GM20431 (cell line): ENCODE measurements at regions not wholly inside any gene's neighbourhood (a gene's known extent, or its start where the extent isn't known, plus 50 kb on each side); places are given as distances from the start of the nearest gene placed in this dataset.

Source experiments
- in situ Hi-C: fragments of 300-500 bp; cut with MseI, MboI; formaldehyde crosslinking; loops from one replicate; pipeline ENCODE4 v1.15.0; 2020; ENCODE audit warnings: low sequenced_read_pairs; ENCODE audit not compliant: unreplicated experiment

DNA sequence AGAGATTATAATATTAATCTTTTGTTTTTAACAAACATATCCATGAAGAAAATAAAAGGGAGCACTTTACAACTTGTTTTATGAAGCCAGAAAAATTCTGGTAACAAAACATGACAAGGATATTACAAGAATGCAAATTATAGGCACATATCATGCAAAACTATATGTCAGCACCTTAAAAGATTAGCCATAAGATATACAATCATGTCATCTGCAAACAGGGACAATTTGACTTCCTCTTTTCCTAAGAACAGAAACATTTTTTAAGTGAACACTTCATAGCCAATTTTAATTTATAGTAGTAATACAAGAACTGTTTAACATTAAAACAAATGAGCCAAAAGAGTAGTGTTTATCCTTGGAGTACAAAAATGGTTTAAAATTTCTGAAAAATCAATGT is 916.5 kb upstream of the CNTN5 start:
- in situ Hi-C loops = no loop called here

GRCh38 chr11:98107736-98108135 is 913.0 kb upstream of the CNTN5 start:
- in situ Hi-C loops = no loop called here

DNA sequence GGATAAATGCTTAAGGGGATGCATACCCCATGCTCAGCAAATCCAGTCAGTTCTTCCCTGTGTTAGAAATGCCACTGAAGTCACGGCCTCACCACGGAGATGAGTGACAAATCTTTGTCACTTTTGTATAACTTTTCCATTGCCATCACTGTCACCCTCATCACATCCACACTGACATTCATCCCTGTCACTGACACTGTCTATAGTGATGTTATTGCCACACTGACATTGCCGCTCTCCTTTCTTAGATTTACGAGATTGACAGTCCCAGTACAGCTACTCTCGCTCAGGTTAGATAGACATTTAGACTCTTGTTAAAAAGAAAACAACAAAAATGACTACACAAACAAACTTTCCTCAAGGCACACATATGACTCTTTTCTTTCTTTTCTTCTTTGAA is 910.7 kb upstream of the CNTN5 start:
- in situ Hi-C loops = no loop called here

DNA sequence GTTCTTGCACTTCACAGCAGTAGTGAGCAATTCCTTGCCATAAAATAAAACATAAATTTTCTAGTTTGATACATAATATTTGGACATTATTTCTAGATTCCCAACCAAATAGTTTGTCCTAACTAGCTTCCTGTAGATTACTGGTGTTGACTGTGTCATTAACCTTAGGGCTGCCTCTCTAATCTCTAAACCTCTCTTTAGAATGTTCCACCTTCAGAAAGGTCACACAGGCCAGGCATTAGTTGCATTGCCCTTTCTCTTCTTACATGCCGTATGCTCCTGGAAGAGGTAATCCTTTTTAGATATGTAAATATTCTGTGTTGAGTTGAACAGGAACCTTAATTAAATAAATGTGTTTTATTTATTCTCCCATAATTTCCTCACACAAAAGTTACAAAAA is 904.9 kb upstream of the CNTN5 start:
- in situ Hi-C loops = no loop called here

DNA sequence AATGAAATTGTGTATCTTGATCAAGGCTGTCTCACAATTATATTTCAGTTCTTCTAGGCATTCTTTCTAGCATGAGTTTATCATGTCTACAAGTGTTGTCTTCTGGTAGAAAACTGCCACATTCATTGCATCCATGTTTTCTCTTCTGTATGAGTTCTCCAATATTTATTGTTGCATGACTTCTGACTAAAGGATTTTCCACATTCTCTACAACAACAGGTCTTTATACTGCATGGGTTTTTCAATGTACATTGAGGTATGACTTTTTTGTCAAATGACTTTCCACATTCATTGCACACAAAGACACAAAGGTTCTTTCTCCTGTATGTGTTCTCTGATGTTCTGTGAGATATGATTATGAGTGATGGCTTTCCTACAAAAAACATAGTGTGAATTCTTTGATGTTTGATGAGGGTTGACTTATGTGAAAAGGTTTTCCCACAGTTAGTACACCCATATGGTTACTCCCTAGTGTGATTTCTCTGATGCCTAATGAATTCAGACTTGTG is 890.6 kb upstream of the CNTN5 start:
- in situ Hi-C loops = no loop called here

GRCh38 chr11:98136357-98136756 is 884.4 kb upstream of the CNTN5 start:
- in situ Hi-C loops = no loop called here

DNA sequence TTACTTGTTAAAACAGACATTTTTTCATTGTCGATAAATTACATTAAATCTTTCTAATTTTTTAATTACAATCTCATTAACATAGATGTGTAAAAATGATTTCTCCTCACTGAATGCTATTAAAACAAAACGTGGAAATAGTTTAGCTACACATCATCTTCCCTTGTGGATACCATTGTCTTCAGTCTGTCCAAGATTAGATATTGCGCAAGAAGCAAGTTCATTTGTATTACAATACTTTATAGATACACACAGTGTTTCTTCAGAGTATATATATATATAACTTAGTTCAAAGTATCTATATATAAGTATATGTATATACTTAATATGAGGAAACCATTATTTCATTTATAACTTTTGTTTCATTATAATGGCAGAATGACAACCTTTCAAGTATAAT is 883.3 kb upstream of the CNTN5 start:
- in situ Hi-C loops = no loop called here

DNA sequence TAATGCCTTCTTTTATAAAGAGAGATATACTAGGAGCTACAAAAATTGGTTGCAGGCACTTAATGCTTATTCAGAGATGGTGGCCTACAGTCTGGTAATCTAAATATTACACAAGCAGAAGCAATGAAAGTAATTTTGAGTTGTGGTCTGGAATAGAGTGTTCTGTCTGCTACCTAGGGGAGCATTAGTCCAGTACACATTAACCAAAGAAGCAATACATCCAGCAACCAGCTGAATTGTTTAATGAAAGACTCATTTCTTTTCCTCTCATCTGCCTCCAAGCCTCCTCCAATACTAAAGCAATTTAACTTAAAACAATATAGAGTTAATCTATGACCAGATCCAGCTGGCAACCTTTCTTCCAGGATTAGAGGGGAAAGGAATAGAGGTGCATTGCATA is 877.1 kb upstream of the CNTN5 start:
- in situ Hi-C loops = no loop called here

- in situ Hi-C loops = no loop called here
Measured at GRCh38 chr11:98153752-98154151, 867.0 kb upstream of the CNTN5 start.

GRCh38 chr11:98155696-98156095 is 865.1 kb upstream of the CNTN5 start:
- in situ Hi-C loops = no loop called here

DNA sequence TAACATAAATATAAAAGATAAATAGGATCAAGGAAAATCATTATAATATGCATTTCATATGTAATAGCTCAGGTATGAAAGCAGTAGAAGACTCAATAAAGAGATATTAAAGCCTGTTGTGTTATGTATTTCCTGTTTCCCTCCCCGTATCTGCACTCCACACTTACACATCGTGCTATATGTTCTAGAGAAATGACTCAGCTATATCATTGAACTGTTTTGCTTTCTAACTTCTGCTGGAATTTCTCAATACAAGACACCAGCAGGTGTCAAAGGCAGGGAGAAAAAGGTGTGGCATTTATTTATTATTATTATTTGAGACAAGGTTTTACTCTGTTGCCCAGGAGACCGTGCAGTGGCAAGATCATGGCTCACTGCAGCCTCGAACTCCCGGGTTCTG is 842.8 kb upstream of the CNTN5 start:
- in situ Hi-C loops = no loop called here

DNA sequence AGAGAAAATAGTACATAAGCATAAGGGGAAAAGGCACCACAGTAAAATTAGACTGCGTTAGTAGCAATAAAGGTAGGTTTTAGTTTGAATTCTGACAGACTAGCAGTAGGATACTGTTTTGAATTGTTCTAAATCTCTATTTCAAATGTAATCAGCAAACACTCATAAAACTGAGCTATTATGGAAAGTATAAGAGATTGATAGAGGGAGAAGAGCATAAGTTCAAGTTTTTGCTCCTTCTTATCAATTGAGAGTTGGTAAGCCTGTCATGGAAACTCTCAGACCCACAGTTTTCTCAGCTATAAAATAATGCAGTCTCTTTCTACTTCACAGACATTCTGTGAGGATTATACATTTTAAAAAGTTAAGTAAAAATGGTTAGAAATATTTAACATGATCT is 840.2 kb upstream of the CNTN5 start:
- in situ Hi-C loops = no loop called here

DNA sequence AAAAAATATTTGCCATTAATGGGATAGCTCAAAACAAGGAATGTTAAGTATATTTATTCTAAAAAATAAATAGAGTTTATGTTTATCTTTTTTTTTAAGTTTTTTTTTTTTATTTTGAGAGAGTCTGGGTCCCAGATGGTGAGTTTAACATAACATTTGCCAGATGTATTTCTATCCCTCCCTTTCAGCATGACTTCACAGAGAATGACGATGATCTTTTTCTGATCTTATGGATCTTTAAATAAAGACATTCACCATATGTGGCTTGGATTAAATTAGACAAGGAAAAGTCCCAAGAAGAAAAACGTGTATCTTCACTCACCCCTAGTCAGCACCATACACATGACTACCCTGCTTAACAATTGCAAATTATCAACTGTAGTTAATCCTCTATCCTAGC is 839.8 kb upstream of the CNTN5 start:
- in situ Hi-C loops = no loop called here

DNA sequence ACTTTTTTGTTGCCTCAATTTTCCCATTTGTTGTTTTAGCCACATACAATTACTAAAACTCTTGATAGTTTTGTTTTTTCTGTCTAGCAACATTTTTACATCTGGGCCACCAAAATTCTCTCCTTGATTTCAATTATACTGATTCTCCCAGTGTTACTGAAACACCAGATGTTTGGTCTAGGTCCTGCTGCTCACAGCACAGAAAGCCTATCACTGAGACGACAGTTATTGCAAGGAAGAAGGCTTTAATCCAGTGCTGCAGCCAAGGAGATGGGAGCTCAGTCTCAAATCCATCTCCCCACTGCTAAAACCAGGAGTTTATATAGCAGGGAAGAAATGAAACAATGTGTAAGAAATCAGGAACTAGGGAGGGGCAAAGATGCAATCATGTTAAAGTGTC is 837.7 kb upstream of the CNTN5 start:
- in situ Hi-C loops = no loop called here

- in situ Hi-C loops = no loop called here
Measured at GRCh38 chr11:98185245-98185644, 835.5 kb upstream of the CNTN5 start.

DNA sequence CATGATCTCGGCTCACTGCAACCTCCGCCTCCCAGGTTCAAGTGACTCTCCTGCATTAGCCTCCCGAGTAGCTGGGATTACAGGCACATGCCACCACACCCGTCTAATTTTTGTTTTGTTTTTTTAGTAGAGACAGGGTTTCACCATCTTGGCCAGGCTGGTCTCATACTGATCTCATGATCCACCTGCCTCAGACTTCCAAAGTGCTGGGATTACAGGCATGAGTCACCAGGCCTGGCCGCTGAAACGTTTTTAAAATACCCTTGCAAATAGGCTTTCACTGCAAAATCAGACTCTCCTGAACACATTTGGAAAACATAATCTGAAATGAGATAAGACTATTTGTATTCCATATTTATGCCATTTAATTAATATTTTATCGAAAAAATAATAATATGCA is 826.1 kb upstream of the CNTN5 start:
- in situ Hi-C loops = no loop called here

DNA sequence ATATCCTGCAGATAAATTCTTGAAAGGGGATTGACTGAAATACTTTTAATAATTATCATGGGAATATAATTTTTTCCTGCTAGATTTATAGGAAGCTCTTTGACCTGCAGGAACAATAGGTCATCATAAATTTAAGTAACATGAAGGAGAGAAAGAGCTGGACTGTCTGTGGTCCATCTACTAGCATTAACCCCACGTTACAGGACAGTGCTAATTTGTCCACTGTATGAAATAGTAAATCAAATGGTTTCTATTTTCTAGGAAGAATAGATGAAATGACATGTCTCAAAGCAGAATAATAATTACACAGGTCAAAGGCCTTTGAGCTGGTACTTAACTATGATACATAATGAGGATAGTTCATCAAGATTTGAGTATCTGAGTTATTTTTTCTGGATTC is 825.4 kb upstream of the CNTN5 start:
- in situ Hi-C loops = no loop called here

DNA sequence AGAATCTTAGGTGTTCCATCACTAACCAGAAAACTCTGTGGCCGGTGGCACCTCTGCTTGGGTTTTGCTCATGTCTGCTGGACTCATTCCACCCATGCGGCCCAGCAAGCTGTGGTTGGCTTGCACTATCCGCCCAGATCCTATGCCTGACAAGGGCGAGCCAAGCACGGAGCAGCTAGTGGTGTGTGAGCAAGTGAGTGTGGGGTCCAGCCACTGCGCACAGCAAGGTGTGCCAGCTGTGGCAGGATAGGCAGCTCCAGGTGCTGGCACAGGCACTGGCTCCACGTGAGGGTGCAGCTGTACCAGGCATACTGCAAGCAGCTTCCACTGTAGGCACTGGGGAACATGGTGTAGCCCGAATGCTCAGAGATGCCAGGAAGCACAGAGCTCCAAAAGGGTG is 813.7 kb upstream of the CNTN5 start:
- in situ Hi-C loops = no loop called here

DNA sequence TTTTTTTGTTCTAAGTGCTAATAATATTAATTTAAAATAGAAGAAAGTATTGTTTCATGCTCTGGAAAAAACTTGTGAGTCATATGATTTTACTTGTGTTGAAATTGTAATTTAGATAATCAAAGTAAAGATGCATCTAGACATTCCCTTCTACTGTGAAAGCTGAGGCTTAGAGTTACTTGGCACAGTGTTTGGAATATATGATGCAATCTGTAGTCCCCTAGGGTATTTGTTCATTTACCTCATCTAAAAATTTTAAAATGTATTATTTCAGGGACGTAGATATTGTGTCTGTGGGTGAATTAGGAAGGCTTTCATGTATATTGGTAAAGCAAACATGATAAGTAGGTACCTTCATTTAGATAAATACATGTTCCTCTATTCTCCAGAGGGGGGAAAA is 793.5 kb upstream of the CNTN5 start:
- in situ Hi-C loops = no loop called here

DNA sequence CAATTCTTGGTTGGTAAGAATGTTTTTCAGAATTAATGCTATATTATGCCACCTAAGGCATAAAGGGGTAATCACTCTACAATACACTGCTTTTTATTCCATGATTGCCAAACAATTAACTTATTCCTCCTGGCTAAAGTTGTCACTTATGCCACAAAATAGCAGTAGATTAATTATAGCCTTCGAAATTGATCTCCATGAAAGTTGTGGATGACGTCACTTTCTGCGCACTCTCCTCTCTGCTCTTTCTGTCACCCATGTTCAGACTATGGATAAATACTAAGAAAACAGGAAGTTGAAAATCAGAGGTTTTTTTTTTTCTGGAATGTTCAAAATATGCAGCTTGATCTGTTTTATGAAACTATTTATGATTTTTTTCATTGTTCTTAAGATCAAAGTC is 790.1 kb upstream of the CNTN5 start:
- in situ Hi-C loops = no loop called here

DNA sequence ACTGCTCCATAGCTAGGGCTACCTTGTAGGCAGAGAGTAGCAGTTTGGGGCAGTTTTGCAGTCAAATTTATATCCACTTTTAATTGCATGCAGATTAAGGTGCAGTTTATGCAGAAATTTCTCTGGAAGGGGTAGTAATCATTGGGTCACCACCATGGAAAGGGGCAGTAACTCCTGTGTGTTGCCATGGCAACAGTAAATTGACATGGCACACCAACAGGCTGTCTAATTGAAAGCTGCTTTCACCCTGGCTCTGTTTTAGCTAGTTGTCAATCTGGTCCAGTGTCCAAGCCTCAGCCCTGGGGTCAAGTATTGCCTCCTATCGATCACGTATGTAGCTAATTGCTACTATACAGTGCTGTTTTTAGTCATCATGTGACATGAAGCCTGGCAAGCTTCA is 786.1 kb upstream of the CNTN5 start:
- in situ Hi-C loops = no loop called here

DNA sequence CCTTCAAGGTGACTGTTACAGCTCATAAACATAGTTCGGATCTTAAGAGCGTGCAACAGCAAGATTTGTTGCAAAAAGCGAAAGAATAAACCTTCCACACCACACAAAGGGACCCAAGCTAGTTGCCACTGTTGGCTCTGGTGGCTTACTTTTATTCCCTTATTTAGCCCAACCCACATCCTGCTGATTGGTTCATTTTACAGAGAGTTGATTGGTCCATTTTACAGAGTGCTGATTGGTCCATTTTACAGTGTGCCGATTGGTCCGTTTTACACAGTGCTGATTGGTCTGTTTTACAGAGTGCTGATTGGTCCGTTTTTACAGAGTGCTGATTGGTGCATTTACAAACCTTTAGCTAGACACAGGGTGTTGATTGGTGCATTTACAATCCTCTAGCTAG is 776.9 kb upstream of the CNTN5 start:
- in situ Hi-C loops = no loop called here

DNA sequence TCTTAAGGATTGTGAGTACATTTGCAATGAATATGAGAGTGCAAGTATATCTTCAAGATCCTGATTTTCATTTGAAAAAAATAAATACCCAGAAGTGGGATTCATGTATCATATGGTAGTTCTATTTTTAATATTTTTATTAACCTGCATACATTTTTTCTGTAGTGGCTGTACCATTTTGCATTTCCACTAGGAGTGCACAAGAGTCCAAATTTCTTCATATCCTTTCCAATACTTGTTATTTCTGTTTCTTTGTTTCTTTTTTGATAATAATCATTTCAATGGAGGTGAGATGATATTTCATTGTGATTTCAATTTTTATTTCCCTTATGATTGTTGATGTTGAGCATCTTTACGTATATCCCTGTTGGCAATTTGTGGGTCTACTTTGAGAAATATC is 759.8 kb upstream of the CNTN5 start:
- in situ Hi-C loops = no loop called here
